Esophagus muscularis mucosa (tissue), 4 donors: ENCODE measurements at regions not wholly inside any gene's neighbourhood (a gene's known extent, or its start where the extent isn't known, plus 50 kb on each side); places are given as distances from the start of the nearest gene placed in this dataset.

Experiments
- DNase-seq: peaks from one replicate; pipeline ENCODE4 v3.0.0-alpha.2; 2017; ENCODE audit errors: extremely low spot score
- H3K27ac ChIP-seq, 4 donors: fragments of 200-600 bp; sonication (generic); replicated peaks in 1 of 4; 1 replicate in 3 of 4; 2 replicates in 1 of 4; pipeline ENCODE4 v1.5.1; 2016 to 2019; ENCODE audit warnings: mild to moderate bottlenecking in 1 of 4
- H3K27me3 ChIP-seq, 4 donors: fragments of 200-600 bp; sonication (generic); one replicate each; pipeline versions ENCODE4 v1.5.1 to v1.6.0; 2016 to 2019
- H3K36me3 ChIP-seq, 4 donors: fragments of 200-600 bp; sonication (generic); one replicate each; pipeline ENCODE4 v1.5.1; 2016 to 2019
- H3K4me1 ChIP-seq, 4 donors: fragments of 200-600 bp; sonication (generic); one replicate each; pipeline ENCODE4 v1.5.1; 2016 to 2019
- H3K4me3 ChIP-seq, 4 donors: fragments of 200-600 bp; sonication (generic); 1 replicate in 2 of 4; 2 replicates in 2 of 4; pipeline ENCODE4 v1.5.1; 2016 to 2019; ENCODE audit warnings: mild to moderate bottlenecking in 4 of 4, moderate library complexity in 1 of 4
- H3K9me3 ChIP-seq, 4 donors: fragments of 200-600 bp; sonication (generic); 1 replicate in 3 of 4; 2 replicates in 1 of 4; pipeline ENCODE4 v1.5.1; 2016 to 2019
- EP300 ChIP-seq: sonication (generic); formaldehyde crosslinking; IDR thresholded peaks from one replicate; pipeline ENCODE4 v1.6.1; 2017; ENCODE audit warnings: antibody characterized with exemption
- POLR2A ChIP-seq: fragments of 450-650 bp; IDR thresholded peaks from one replicate; pipeline ENCODE4 v1.6.1; 2017; ENCODE audit warnings: antibody characterized with exemption, moderate library complexity, mild to moderate bottlenecking, low read depth
- POLR2AphosphoS5 ChIP-seq, 2 donors: sonication (generic); formaldehyde crosslinking; IDR thresholded peaks; one replicate each; pipeline ENCODE4 v1.6.1; 2017; ENCODE audit warnings: antibody characterized with exemption in 2 of 2
- WGBS: methylation state at CpG from one replicate; pipeline ENCODE4 v1.1.5; 2018; 5-methylcytosine and 5-hydroxymethylcytosine counted together
- intact Hi-C: fragments of 100-400 bp; cut with DNase I; formaldehyde crosslinking; loops from one replicate; pipeline ENCODE4 v1.15.1; 2023
- TF ChIP-seq, protein P1 (sequence below), 3 experiments: fragments of 200-600 bp in 2 of 3; fragments of 450-650 bp in 1 of 3; sonication (generic) in 2 of 3; IDR thresholded peaks; one replicate each; pipeline ENCODE4 v1.5.1; 2017 to 2019; ENCODE audit warnings: antibody characterized with exemption in 3 of 3, mild to moderate bottlenecking in 2 of 3, moderate library complexity in 1 of 3

DNA sequence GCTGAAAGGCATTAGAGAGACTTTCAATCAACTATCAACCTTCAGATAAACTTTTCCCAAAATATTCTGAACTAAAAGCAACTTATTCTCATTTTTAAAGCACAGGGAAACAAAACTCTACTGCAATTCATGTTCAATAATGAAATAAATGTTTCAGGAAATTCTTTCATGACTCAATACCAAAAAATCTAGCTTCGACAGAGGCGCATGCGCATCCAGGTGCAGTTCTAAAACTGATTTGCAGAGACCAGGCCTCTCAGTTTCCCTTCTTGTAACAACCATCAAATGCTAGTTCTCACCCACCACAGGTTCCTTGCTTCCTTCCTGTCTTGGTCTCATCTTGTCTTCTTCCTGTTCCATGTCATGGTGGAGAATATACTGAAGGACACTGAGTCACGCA is 55.3 kb upstream of the NRBF2 start:
- Histone ChIP-seq H3K4me1 (no peaks in the 10 kb centered on the region), H3K27ac (no peak overlapping the region), H3K27me3 (no peaks in the 10 kb centered on the region), H3K36me3 (no peaks in the 10 kb centered on the region), H3K9me3 (no peaks in the 10 kb centered on the region), H3K4me3 (no peak overlapping the region)
- DNase-seq, result no peak
- intact Hi-C loops, result no loop called here
- WGBS, result 91% methylated on average over 4 of the region's 4 CpGs
- TF ChIP-seq, protein P1, sequence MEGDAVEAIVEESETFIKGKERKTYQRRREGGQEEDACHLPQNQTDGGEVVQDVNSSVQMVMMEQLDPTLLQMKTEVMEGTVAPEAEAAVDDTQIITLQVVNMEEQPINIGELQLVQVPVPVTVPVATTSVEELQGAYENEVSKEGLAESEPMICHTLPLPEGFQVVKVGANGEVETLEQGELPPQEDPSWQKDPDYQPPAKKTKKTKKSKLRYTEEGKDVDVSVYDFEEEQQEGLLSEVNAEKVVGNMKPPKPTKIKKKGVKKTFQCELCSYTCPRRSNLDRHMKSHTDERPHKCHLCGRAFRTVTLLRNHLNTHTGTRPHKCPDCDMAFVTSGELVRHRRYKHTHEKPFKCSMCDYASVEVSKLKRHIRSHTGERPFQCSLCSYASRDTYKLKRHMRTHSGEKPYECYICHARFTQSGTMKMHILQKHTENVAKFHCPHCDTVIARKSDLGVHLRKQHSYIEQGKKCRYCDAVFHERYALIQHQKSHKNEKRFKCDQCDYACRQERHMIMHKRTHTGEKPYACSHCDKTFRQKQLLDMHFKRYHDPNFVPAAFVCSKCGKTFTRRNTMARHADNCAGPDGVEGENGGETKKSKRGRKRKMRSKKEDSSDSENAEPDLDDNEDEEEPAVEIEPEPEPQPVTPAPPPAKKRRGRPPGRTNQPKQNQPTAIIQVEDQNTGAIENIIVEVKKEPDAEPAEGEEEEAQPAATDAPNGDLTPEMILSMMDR (IDR thresholded peaks at IDR 0.05), result no peak
- TF ChIP-seq EP300, result no peak
- TF ChIP-seq POLR2AphosphoS5 (IDR thresholded peaks at IDR 0.05), result no peak
- TF ChIP-seq POLR2A, result no peak

DNA sequence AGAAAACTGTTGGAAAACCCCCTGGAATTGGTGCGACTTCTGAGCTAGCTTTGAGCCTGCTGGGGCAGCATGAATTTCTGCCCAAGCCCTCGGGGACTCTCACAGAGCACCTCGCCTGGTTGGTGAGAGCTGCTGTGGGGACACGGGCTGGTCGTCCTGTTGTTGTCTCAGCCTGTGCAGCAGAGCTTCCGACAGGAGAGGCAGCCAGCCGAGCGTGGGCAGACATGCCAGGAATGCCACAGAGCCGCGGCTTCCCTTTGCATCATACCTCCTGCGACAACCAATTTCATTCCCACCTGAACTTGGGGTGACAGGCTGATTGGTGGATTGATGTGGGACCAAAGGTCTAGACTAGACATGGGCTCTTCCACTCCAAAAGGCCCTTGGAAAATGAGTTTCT is 60.2 kb upstream of the NRBF2 start:
- H3K4me3 ChIP-seq, result no peak overlapping the region
- peak; percentile 64 for DNase-seq
- intact Hi-C loops, result no loop called here
- TF ChIP-seq EP300 (no peak), POLR2AphosphoS5 (IDR thresholded peaks at IDR 0.05) (no peak), POLR2A (no peak)
- TF ChIP-seq, protein P1 (IDR thresholded peaks at IDR 0.05), result no peak
- peaks cover 0 to 19% (median 0%) of the 10 kb centered on the region in 4 donors for H3K27me3 ChIP-seq
- no peaks in the 10 kb centered on the region for H3K9me3 ChIP-seq
- no peak overlapping the region for H3K27ac ChIP-seq
- H3K4me1 ChIP-seq, result no peaks in the 10 kb centered on the region
- WGBS, result 85% methylated on average over 5 of the region's 11 CpGs
- H3K36me3 ChIP-seq, result no peaks in the 10 kb centered on the region

DNA sequence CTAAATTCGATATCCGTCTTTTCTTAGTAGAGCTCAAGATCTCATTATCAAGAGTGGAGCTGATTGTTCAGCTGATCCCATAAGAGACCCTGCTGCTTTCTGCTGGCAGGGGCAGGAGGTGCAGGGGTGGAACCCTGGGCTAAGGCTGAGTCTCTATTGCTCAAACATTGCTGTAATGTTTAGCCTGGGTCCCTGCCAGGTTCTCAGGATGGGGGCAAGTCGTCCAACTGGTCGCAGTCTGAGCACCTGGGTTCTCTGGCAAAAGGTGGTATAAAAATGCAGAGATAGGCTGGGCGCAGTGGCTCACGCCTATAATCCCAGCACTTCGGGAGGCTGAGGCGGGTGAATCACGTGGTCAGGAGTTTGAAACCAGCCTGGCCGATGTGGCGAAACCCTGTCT is 62.0 kb upstream of the NRBF2 start:
- Histone ChIP-seq H3K36me3 (no peaks in the 10 kb centered on the region), H3K27ac (no peak overlapping the region), H3K27me3 (peaks cover 0 to 22% (median 0%) of the 10 kb centered on the region in 4 donors), H3K9me3 (no peaks in the 10 kb centered on the region), H3K4me1 (no peaks in the 10 kb centered on the region), H3K4me3 (no peak overlapping the region)
- WGBS, result 94% methylated on average over 11 of the region's 11 CpGs
- DNase-seq, result no peak
- intact Hi-C loops, result no loop called here
- TF ChIP-seq EP300 (no peak), POLR2A (no peak), POLR2AphosphoS5 (IDR thresholded peaks at IDR 0.05) (no peak)
- TF ChIP-seq, protein P1 (IDR thresholded peaks at IDR 0.05), result no peak

DNA sequence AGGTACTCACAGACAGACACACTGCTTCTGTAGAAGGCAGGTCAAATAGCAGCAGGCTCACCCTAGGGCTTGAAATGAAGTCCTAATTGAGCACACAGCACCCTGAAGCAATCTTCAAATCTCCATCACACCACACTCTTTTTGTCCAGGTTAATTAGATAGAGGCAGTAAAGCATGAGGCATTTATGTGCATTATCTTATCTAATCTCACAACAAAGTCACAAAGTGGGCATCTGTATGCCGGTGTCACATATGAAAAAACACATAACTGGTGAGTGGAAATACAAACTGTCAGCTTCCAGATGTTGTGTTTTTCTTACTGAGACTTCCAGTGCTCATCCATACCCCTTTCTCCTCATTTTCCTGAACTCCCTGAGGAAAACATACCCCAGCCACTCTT is 63.8 kb upstream of the NRBF2 start:
- intact Hi-C loops, result no loop called here

DNA sequence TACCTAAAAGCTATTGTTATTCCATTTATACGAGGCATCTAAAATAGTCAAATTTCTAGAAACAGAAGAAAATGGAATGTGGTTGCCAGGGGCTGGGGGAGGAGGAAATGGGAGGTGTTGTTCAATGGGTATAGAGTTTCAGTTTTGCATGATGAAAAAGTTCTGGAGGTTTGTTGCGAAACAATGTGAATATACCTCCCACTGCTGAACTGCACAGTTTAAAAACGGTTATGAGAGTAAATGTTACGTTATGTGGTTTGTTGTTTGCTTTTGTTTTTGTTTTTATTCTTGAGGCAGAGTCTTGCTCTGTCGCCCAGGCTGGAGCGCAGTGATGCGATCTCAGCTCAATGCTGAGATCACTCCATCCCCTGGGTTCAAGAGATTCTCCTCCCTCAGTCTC is 64.9 kb upstream of the NRBF2 start:
- no peak overlapping the region for H3K27ac ChIP-seq
- TF ChIP-seq, protein P1 (IDR thresholded peaks at IDR 0.05), result no peak
- H3K9me3 ChIP-seq, result no peaks in the 10 kb centered on the region
- H3K4me1 ChIP-seq, result no peaks in the 10 kb centered on the region
- intact Hi-C loops, result no loop called here
- peaks cover 0 to 31% (median 0%) of the 10 kb centered on the region in 4 donors for H3K27me3 ChIP-seq
- H3K4me3 ChIP-seq, result no peak overlapping the region
- DNase-seq, result no peak
- WGBS, result 79% methylated on average over 7 of the region's 7 CpGs
- H3K36me3 ChIP-seq, result no peaks in the 10 kb centered on the region

More for the DNA sequence above, 63.8 kb upstream of the NRBF2 start:
- H3K4me1 ChIP-seq, result no peaks in the 10 kb centered on the region
- no peak for DNase-seq
- no peaks in the 10 kb centered on the region for H3K9me3 ChIP-seq
- H3K4me3 ChIP-seq, result no peak overlapping the region
- H3K27ac ChIP-seq, result no peak overlapping the region
- TF ChIP-seq, protein P1 (IDR thresholded peaks at IDR 0.05), result no peak
- TF ChIP-seq POLR2A, result no peak
- 58% methylated on average over 1 of the region's 1 CpG for WGBS
- peaks cover 0 to 31% (median 0%) of the 10 kb centered on the region in 4 donors for H3K27me3 ChIP-seq
- no peaks in the 10 kb centered on the region for H3K36me3 ChIP-seq
